ENCODE measurements at regions not wholly inside any gene's neighbourhood (a gene's known extent, or its start where the extent isn't known, plus 50 kb on each side); places are given as distances from the start of the nearest gene placed in this dataset.

GRCh38 chrX:94612140-94612539, 938.1 kb downstream of the FAM133A start:
- Histone ChIP-seq H3K4me1 (ENCODE audit: insufficient read depth, low read length) (no peaks in the 10 kb centered on the region), H3K36me3 (ENCODE audit: insufficient read depth, low read length) (no peaks in the 10 kb centered on the region), H3K27me3 (ENCODE audit: control insufficient read depth in 1 of 2, insufficient read depth in 2 of 2, low read length in 2 of 2) (no peaks in the 10 kb centered on the region), H3K4me3 (ENCODE audit: low read length) (no peak overlapping the region), H3K27ac (ENCODE audit: low read depth in 1 of 2, low read length in 2 of 2) (no peak overlapping the region), H3K9me3 (ENCODE audit: control insufficient read depth in 1 of 2, insufficient read depth in 1 of 2, low read length in 2 of 2) (no peaks in the 10 kb centered on the region)
- intact Hi-C loops (cut with DNase I, micrococcal nuclease): no loop called here
- Mint-ChIP-seq H3K4me1 (ENCODE audit: low read depth) (no peaks in the 10 kb centered on the region), H3K27me3 (no peaks in the 10 kb centered on the region), H3K9me3 (peaks cover 2% of the 10 kb centered on the region), H3K4me3 (no peak overlapping the region), H3K27ac (no peak overlapping the region), H3K36me3 (ENCODE audit: low read depth) (no peaks in the 10 kb centered on the region)
- CTCF ChIA-PET: no interaction called here
- DNase-seq (no peak), ATAC-seq (ENCODE audit: poor library complexity) (no peak)
- TF ChIP-seq CTCF (IDR thresholded peaks at IDR 0.05): no peak
- POLR2A ChIA-PET: no interaction called here

GRCh38 chrX:94633237-94633636, 959.2 kb downstream of the FAM133A start:
- Mint-ChIP-seq H3K36me3 (ENCODE audit: low read depth) (no peaks in the 10 kb centered on the region), H3K9me3 (peaks cover 3% of the 10 kb centered on the region), H3K4me3 (no peak overlapping the region), H3K27ac (no peak overlapping the region), H3K27me3 (no peaks in the 10 kb centered on the region), H3K4me1 (ENCODE audit: low read depth) (no peaks in the 10 kb centered on the region)
- ChIA-PET CTCF (no interaction called here), POLR2A (no interaction called here)
- Histone ChIP-seq H3K4me1 (ENCODE audit: insufficient read depth, low read length) (no peaks in the 10 kb centered on the region), H3K9me3 (ENCODE audit: control insufficient read depth in 1 of 2, insufficient read depth in 1 of 2, low read length in 2 of 2) (no peaks in the 10 kb centered on the region), H3K27ac (ENCODE audit: low read depth in 1 of 2, low read length in 2 of 2) (no peak overlapping the region), H3K27me3 (ENCODE audit: control insufficient read depth in 1 of 2, insufficient read depth in 2 of 2, low read length in 2 of 2) (no peaks in the 10 kb centered on the region), H3K36me3 (ENCODE audit: insufficient read depth, low read length) (no peaks in the 10 kb centered on the region), H3K4me3 (ENCODE audit: low read length) (no peak overlapping the region)
- no peak for TF ChIP-seq CTCF (IDR thresholded peaks at IDR 0.05)
- DNase-seq (no peak), ATAC-seq (ENCODE audit: poor library complexity) (no peak)
- intact Hi-C loops (cut with DNase I, micrococcal nuclease): no loop called here

GRCh38 chrX:94635003-94635402, 961.0 kb downstream of the FAM133A start:
- no peaks in the 10 kb centered on the region for H3K4me1 Mint-ChIP-seq (ENCODE audit: low read depth)
- no peak for DNase-seq
- no peak for ATAC-seq (ENCODE audit: poor library complexity)
- Histone ChIP-seq H3K9me3 (ENCODE audit: control insufficient read depth in 1 of 2, insufficient read depth in 1 of 2, low read length in 2 of 2) (no peaks in the 10 kb centered on the region), H3K27me3 (ENCODE audit: control insufficient read depth in 1 of 2, insufficient read depth in 2 of 2, low read length in 2 of 2) (no peaks in the 10 kb centered on the region), H3K4me1 (ENCODE audit: insufficient read depth, low read length) (no peaks in the 10 kb centered on the region), H3K27ac (ENCODE audit: low read depth in 1 of 2, low read length in 2 of 2) (no peak overlapping the region), H3K36me3 (ENCODE audit: insufficient read depth, low read length) (no peaks in the 10 kb centered on the region), H3K4me3 (ENCODE audit: low read length) (no peak overlapping the region)
- CTCF ChIA-PET: no interaction called here
- POLR2A ChIA-PET: no interaction called here
- H3K36me3 Mint-ChIP-seq (ENCODE audit: low read depth): no peaks in the 10 kb centered on the region
- H3K27me3 Mint-ChIP-seq: no peaks in the 10 kb centered on the region
- no peak for TF ChIP-seq CTCF (IDR thresholded peaks at IDR 0.05)
- H3K9me3 Mint-ChIP-seq: peaks cover 3% of the 10 kb centered on the region
- intact Hi-C loops (cut with DNase I, micrococcal nuclease): no loop called here
- H3K27ac Mint-ChIP-seq: no peak overlapping the region
- H3K4me3 Mint-ChIP-seq: no peak overlapping the region
